ENCODE measurements at regions not wholly inside any gene's neighbourhood (a gene's known extent, or its start where the extent isn't known, plus 50 kb on each side); places are given as distances from the start of the nearest gene placed in this dataset.

DNA sequence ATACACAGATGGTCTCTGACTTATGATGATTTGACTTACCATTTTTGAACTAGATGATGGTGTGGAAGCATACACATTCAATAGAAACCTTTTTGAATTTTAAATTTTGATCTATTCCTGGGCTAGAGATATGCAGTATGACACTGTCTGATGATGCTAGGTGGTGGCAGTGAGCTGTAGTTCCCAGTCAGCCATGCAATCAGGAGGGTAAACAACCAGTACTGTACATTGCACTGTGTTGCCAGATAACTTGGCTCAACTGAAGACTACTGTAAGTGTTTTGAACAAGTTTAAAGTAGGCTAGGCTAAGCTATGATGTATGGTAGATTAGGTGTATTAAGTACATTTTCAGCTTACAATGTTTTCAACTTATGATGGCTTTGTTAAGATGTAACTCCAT is 859.1 kb upstream of the ARRDC3 start:
- TF ChIP-seq, protein P1, sequence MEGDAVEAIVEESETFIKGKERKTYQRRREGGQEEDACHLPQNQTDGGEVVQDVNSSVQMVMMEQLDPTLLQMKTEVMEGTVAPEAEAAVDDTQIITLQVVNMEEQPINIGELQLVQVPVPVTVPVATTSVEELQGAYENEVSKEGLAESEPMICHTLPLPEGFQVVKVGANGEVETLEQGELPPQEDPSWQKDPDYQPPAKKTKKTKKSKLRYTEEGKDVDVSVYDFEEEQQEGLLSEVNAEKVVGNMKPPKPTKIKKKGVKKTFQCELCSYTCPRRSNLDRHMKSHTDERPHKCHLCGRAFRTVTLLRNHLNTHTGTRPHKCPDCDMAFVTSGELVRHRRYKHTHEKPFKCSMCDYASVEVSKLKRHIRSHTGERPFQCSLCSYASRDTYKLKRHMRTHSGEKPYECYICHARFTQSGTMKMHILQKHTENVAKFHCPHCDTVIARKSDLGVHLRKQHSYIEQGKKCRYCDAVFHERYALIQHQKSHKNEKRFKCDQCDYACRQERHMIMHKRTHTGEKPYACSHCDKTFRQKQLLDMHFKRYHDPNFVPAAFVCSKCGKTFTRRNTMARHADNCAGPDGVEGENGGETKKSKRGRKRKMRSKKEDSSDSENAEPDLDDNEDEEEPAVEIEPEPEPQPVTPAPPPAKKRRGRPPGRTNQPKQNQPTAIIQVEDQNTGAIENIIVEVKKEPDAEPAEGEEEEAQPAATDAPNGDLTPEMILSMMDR (IDR thresholded peaks at IDR 0.05; ENCODE audit: low read depth, low read length): no peak
- TF ChIP-seq POLR2A (IDR thresholded peaks at IDR 0.05; ENCODE audit: extremely low read depth, insufficient read length) (no peak), MYC (IDR thresholded peaks at IDR 0.05; ENCODE audit: low read depth, low read length) (no peak)
- TF ChIP-seq, protein P2, sequence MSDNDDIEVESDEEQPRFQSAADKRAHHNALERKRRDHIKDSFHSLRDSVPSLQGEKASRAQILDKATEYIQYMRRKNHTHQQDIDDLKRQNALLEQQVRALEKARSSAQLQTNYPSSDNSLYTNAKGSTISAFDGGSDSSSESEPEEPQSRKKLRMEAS (IDR thresholded peaks at IDR 0.05; ENCODE audit: low read depth, low read length): no peak

All from NB4 (cell line).